GM12873 (cell line): ENCODE measurements at regions not wholly inside any gene's neighbourhood (a gene's known extent, or its start where the extent isn't known, plus 50 kb on each side); places are given as distances from the start of the nearest gene placed in this dataset.

Experiments used
- CTCF ChIP-seq: IDR thresholded peaks from 2 replicates; pipeline ENCODE4 v1.5.1; 2012; ENCODE audit warnings: low read depth, mild to moderate bottlenecking, moderate library complexity, low read length, control low read depth; ENCODE audit not compliant: insufficient read depth; ENCODE audit errors: missing control alignments

- TF ChIP-seq CTCF, result no peak
Observed at GRCh38 chr6:2296781-2297180, 51.4 kb upstream of the GMDS start.
